Adrenal gland (tissue), 9 donors: ENCODE measurements at regions not wholly inside any gene's neighbourhood (a gene's known extent, or its start where the extent isn't known, plus 50 kb on each side); places are given as distances from the start of the nearest gene placed in this dataset.

Experiments used
- DNase-seq, 7 donors: peaks; one replicate each; pipeline ENCODE4 v3.0.0-alpha.2; 2019 to 2020
- H3K27ac ChIP-seq, 5 donors: fragments of 200-600 bp; sonication (generic) in 4 of 5; 1 replicate in 3 of 5; 2 replicates in 2 of 5; pipeline versions ENCODE4 v1.5.1 to v1.8.0; 2016 to 2020; ENCODE audit warnings: mild to moderate bottlenecking in 1 of 5
- H3K27me3 ChIP-seq: fragments of 200-600 bp; 2 replicates; pipeline ENCODE4 v1.8.0; 2021
- H3K36me3 ChIP-seq, 2 donors: fragments of 200-600 bp; replicated peaks in 1 of 2; 1 replicate in 1 of 2; 2 replicates in 1 of 2; pipeline versions ENCODE4 v1.5.1 to v1.8.0; 2018 to 2022
- H3K4me1 ChIP-seq, 2 donors: fragments of 200-600 bp; replicated peaks in 1 of 2; 1 replicate in 1 of 2; 2 replicates in 1 of 2; pipeline versions ENCODE4 v1.5.1 to v1.8.0; 2018 to 2021
- H3K4me3 ChIP-seq, 4 donors: fragments of 200-600 bp; sonication (generic) in 3 of 4; one replicate each; pipeline ENCODE4 v1.5.1; 2016 to 2018
- H3K9me3 ChIP-seq, 3 donors: fragments of 200-600 bp; sonication (generic) in 1 of 3; replicated peaks in 1 of 3; 1 replicate in 2 of 3; 2 replicates in 1 of 3; pipeline versions ENCODE4 v1.5.1 to v1.8.0; 2016 to 2021
- POLR2A ChIP-seq, 2 donors: fragments of 450-650 bp; IDR thresholded peaks; one replicate each; pipeline ENCODE4 v1.6.1; 2017; ENCODE audit warnings: antibody characterized with exemption in 2 of 2, mild to moderate bottlenecking in 2 of 2, moderate library complexity in 1 of 2
- WGBS, 4 donors: extraction: QIAGEN DNeasy Blood & Tissue Kit in 2 of 4; methylation state at CpG; one replicate each; pipeline versions ENCODE4 v1.1.5 to v1.1.7; 2013 to 2017; 5-methylcytosine and 5-hydroxymethylcytosine counted together
- intact Hi-C, 2 donors: fragments of 100-400 bp; cut with DNase I; formaldehyde crosslinking; loops; one replicate each; pipeline versions ENCODE4 v1.14.1 to v1.15.0; 2022 to 2023
- TF ChIP-seq, protein P1 (sequence below), 6 experiments: fragments of 450-650 bp in 4 of 6; fragments of 200-600 bp in 2 of 6; sonication (generic) in 1 of 6; IDR thresholded peaks; 1 replicate in 5 of 6; 2 replicates in 1 of 6; pipeline versions ENCODE4 v1.5.1 to v1.8.0; 2016 to 2021; ENCODE audit warnings: antibody characterized with exemption in 6 of 6, mild to moderate bottlenecking in 2 of 6, moderate library complexity in 1 of 6
- donor health status: healthy with polysubstance abuse.
- donor health status: Bipolar disorder and iron deficiency.
- donor health status: DM: yes; HTN: yes; CAD: no.
- donor health status: DM: no; HTN: no; CAD: no.
- donor health status: DM: no; HTN: no; CAD: no.

DNA sequence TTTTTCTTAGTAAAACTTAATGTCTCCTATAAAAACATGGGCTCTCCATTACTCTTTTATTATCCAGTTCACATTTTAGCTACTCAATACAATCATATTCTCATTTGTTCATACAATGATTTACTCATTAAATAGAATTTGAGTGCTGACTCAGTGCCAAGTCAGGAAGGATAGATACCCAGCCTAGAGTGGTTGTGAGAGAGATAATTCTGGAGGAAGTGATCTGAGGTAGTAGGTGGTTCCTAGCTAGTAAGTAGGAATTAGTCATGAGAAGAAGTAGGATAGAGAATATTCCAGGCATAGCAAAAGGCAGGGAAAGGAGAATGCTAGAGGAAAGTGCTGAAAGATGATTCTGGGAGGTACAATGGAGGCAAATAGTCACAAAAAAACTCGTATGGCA, 133.5 kb upstream of the MBL2 start:
- no peaks in the 10 kb centered on the region for H3K9me3 ChIP-seq
- intact Hi-C loops: no loop called here
- H3K4me3 ChIP-seq: no peak overlapping the region
- 56 to 83% (median 75%) methylated on average over 1 of the region's 1 CpG for WGBS, 4 donors
- TF ChIP-seq POLR2A (IDR thresholded peaks at IDR 0.05): no peak
- TF ChIP-seq, protein P1, sequence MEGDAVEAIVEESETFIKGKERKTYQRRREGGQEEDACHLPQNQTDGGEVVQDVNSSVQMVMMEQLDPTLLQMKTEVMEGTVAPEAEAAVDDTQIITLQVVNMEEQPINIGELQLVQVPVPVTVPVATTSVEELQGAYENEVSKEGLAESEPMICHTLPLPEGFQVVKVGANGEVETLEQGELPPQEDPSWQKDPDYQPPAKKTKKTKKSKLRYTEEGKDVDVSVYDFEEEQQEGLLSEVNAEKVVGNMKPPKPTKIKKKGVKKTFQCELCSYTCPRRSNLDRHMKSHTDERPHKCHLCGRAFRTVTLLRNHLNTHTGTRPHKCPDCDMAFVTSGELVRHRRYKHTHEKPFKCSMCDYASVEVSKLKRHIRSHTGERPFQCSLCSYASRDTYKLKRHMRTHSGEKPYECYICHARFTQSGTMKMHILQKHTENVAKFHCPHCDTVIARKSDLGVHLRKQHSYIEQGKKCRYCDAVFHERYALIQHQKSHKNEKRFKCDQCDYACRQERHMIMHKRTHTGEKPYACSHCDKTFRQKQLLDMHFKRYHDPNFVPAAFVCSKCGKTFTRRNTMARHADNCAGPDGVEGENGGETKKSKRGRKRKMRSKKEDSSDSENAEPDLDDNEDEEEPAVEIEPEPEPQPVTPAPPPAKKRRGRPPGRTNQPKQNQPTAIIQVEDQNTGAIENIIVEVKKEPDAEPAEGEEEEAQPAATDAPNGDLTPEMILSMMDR (IDR thresholded peaks at IDR 0.05): no peak
- no peak overlapping the region for H3K27ac ChIP-seq
- no peaks in the 10 kb centered on the region for H3K27me3 ChIP-seq
- H3K36me3 ChIP-seq: no peaks in the 10 kb centered on the region
- DNase-seq: no peak
- H3K4me1 ChIP-seq: no peaks in the 10 kb centered on the region

DNA sequence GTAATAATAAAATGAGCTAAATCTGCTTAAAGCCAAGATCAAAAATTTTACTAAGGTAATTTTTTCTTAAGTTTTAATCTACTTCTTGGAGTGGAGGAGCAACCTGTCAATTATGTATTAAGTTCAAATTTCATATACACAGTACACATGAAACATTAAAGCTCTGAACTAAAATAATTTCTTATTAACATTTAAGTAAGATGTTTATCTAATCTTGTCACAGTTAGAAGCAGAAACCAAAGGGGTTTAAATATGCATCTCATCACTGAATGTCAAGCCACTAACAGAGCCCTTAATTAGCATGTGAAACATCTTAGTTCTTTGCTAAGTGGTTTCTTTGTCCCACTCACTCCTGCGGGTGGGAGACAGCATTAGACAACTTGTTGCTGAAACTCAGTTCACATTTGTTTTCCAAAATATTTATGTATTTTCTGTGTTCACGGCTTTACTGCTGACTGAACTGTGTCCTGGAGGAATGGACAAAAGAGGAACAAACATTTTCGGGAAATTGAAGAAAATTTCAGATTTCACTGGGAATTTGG, 130.9 kb upstream of the MBL2 start:
- TF ChIP-seq POLR2A (IDR thresholded peaks at IDR 0.05): no peak
- TF ChIP-seq, protein P1 (IDR thresholded peaks at IDR 0.05): no peak
- no peaks in the 10 kb centered on the region for H3K36me3 ChIP-seq
- intact Hi-C loops: no loop called here
- H3K27me3 ChIP-seq: no peaks in the 10 kb centered on the region
- no peaks in the 10 kb centered on the region for H3K4me1 ChIP-seq
- H3K27ac ChIP-seq: no peak overlapping the region
- no peak for DNase-seq
- WGBS, 4 donors: 47 to 71% (median 65%) methylated on average over 3 of the region's 3 CpGs
- no peaks in the 10 kb centered on the region for H3K9me3 ChIP-seq
- H3K4me3 ChIP-seq: no peak overlapping the region

DNA sequence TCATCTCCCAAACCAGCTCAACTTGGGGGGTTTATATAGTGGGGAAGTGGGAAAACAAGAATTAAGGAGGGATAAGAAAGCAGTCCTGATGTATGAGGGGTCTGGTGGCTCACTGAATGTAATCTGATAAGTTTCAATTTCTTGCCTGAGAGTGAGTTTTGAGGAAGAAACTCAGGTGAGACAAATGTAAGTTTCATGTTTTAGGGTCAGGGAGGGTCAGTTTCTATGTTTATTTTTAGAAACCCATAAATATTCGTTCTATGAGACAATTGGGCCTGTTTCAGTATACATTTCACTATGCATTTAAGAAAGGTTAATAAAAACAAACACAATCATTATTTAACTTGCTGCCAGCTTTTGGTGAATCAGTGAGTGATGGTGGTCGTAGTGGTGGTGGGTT, 128.0 kb upstream of the MBL2 start:
- no peak overlapping the region for H3K4me3 ChIP-seq
- WGBS, 4 donors: 42 to 57% (median 53%) methylated on average over 2 of the region's 2 CpGs
- DNase-seq: no peak
- intact Hi-C loops: no loop called here
- H3K9me3 ChIP-seq: no peaks in the 10 kb centered on the region
- H3K27me3 ChIP-seq: no peaks in the 10 kb centered on the region
- TF ChIP-seq POLR2A (IDR thresholded peaks at IDR 0.05): no peak
- no peaks in the 10 kb centered on the region for H3K4me1 ChIP-seq
- no peak overlapping the region for H3K27ac ChIP-seq
- H3K36me3 ChIP-seq: no peaks in the 10 kb centered on the region

DNA sequence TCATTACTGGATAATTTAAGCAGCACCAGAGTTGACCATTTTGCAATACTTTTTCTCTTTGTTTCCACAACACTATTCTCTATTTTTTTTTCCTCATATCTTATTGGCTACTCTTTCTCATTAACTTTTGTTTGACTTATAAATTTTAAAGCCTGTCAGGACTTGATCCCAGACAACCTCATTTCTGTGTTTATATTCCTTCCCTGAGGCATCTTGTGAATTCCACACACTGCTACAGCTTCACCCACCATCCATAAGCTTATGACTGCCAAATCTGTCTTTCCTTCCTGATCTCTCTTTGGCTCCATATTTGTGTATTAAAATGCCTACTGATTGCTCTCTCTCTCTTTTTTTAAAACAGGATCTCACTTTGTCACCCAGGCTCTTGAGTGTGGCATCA, 124.6 kb upstream of the MBL2 start:
- H3K9me3 ChIP-seq: no peaks in the 10 kb centered on the region
- TF ChIP-seq, protein P1 (IDR thresholded peaks at IDR 0.05): no peak
- TF ChIP-seq POLR2A (IDR thresholded peaks at IDR 0.05): no peak
- intact Hi-C loops: no loop called here
- no peaks in the 10 kb centered on the region for H3K27me3 ChIP-seq
- H3K4me1 ChIP-seq: no peaks in the 10 kb centered on the region
- DNase-seq: no peak
- H3K4me3 ChIP-seq: no peak overlapping the region
- H3K36me3 ChIP-seq: no peaks in the 10 kb centered on the region
- H3K27ac ChIP-seq: no peak overlapping the region

DNA sequence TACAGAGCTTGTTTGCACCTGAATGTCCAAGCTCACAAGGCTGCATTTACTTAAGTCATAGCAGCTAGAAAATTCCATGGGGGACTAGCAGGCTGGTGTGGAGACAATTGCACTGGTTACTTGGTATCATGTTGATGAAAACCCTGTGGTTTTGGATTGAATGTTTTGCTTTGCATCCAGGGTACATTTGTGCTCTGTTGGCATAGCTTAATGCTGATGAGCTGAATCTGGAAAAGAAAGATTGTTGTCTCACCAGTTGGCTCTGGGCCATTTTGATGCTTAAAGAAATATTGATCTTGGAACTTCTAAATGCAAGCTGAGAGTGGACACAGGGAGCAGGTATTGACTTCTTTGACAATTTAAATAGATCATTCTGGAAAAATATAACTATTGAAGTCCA, 122.5 kb upstream of the MBL2 start:
- TF ChIP-seq POLR2A (IDR thresholded peaks at IDR 0.05): no peak
- TF ChIP-seq, protein P1 (IDR thresholded peaks at IDR 0.05): no peak
- no peaks in the 10 kb centered on the region for H3K27me3 ChIP-seq
- no peak overlapping the region for H3K27ac ChIP-seq
- no peaks in the 10 kb centered on the region for H3K4me1 ChIP-seq
- intact Hi-C loops: no loop called here
- H3K9me3 ChIP-seq: no peaks in the 10 kb centered on the region
- no peaks in the 10 kb centered on the region for H3K36me3 ChIP-seq
- DNase-seq: no peak
- no peak overlapping the region for H3K4me3 ChIP-seq
